PC-3 (cell line): ENCODE measurements at regions not wholly inside any gene's neighbourhood (a gene's known extent, or its start where the extent isn't known, plus 50 kb on each side); places are given as distances from the start of the nearest gene placed in this dataset.

Source experiments
- ATAC-seq: fragments of 200-7000 bp; cut with Tn5 transposase; 2 replicates; pipeline ENCODE4 v1.9.1; 2020; ENCODE audit warnings: mild to moderate bottlenecking, moderate library complexity
- BruUV-seq: library from RNA; stranded (reverse); fragments of 400-500 nt; replicated peaks from 2 replicates; lab custom pipeline; 2021; lab: Mats Ljungman, UMichigan
- CTCF ChIA-PET: fragments of 300-600 bp; sonication (Branson Sonifier 250); formaldehyde crosslinking; loops from one replicate; lab custom pipeline; 2022; ENCODE audit warnings: antibody characterized with exemption; lab: Charles Lee
- POLR2A ChIA-PET: fragments of 300-600 bp; sonication (Branson Sonifier 250); formaldehyde crosslinking; loops from one replicate; lab custom pipeline; 2022; ENCODE audit warnings: antibody characterized with exemption; ENCODE audit not compliant: unreplicated experiment; lab: Charles Lee
- DNase-seq: peaks from one replicate; pipeline ENCODE4 v3.0.0-alpha.2; 2015
- H2AFZ ChIP-seq: fragments of 300-600 bp; sonication (generic); 2 replicates; pipeline ENCODE4 v1.6.0; 2016; ENCODE audit warnings: antibody characterized with exemption, low read length
- H3F3A ChIP-seq: fragments of 300-600 bp; sonication (generic); one replicate; pipeline ENCODE4 v1.6.0; 2017; ENCODE audit warnings: antibody characterized with exemption, low read length, control low read depth, mild to moderate bottlenecking; ENCODE audit not compliant: unreplicated experiment
- H3K27ac ChIP-seq: fragments of 300-600 bp; sonication (generic); 2 replicates; pipeline ENCODE4 v1.5.1; 2016; ENCODE audit warnings: mild to moderate bottlenecking, low read length
- H3K27me3 ChIP-seq: fragments of 300-600 bp; sonication (generic); 2 replicates; pipeline ENCODE4 v1.6.1; 2016; ENCODE audit warnings: low read length, mixed read lengths
- H3K36me3 ChIP-seq: fragments of 300-600 bp; sonication (generic); 2 replicates; pipeline ENCODE4 v1.6.1; 2016; ENCODE audit warnings: low read depth, mixed run types, low read length, mixed read lengths
- H3K4me1 ChIP-seq: fragments of 300-600 bp; sonication (generic); 2 replicates; pipeline ENCODE4 v1.5.1; 2016; ENCODE audit warnings: low read length; ENCODE audit not compliant: insufficient read depth
- H3K4me2 ChIP-seq: fragments of 300-600 bp; sonication (generic); 2 replicates; pipeline ENCODE4 v1.6.0; 2016; ENCODE audit warnings: low read length
- H3K4me3 ChIP-seq: fragments of 300-600 bp; sonication (generic); 2 replicates; pipeline ENCODE4 v1.5.1; 2016; ENCODE audit warnings: mild to moderate bottlenecking, low read length, mixed read lengths
- H3K79me2 ChIP-seq: fragments of 300-600 bp; sonication (generic); 2 replicates; pipeline ENCODE4 v1.6.1; 2017; ENCODE audit warnings: low read length, mixed read lengths
- H3K9ac ChIP-seq: fragments of 300-600 bp; sonication (generic); 2 replicates; pipeline ENCODE4 v1.6.0; 2016; ENCODE audit warnings: mild to moderate bottlenecking, low read length
- H3K9me2 ChIP-seq: fragments of 300-600 bp; sonication (generic); replicated peaks from 2 replicates; pipeline ENCODE4 v1.6.1; 2016; ENCODE audit warnings: mixed run types, low read length, mixed read lengths
- H3K9me3 ChIP-seq: fragments of 300-600 bp; sonication (generic); 2 replicates; pipeline ENCODE4 v1.6.1; 2016; ENCODE audit warnings: low read length, mixed read lengths
- H4K20me1 ChIP-seq: fragments of 300-600 bp; sonication (generic); 2 replicates; pipeline ENCODE4 v1.6.1; 2016; ENCODE audit warnings: low read length, mixed read lengths
- CTCF ChIP-seq: fragments of 300-600 bp; sonication (generic); conservative IDR thresholded peaks from 2 replicates; pipeline ENCODE4 v1.5.1; 2017; ENCODE audit warnings: antibody characterized with exemption, low read depth, mild to moderate bottlenecking, low read length
- EZH2 ChIP-seq: fragments of 300-600 bp; sonication (generic); IDR thresholded peaks from one replicate; pipeline ENCODE4 v1.6.1; 2017; ENCODE audit warnings: antibody characterized with exemption, mild to moderate bottlenecking, low read length; ENCODE audit not compliant: unreplicated experiment
- EZH2phosphoT487 ChIP-seq: fragments of 300-600 bp; sonication (generic); IDR thresholded peaks from 2 replicates; pipeline ENCODE4 v1.6.1; 2018; ENCODE audit warnings: mild to moderate bottlenecking, antibody characterized with exemption, low read length, borderline replicate concordance
- intact Hi-C: fragments of 100-400 bp; cut with micrococcal nuclease; formaldehyde crosslinking; loops from 2 replicates; pipeline ENCODE4 v1.9.0; 2023

DNA sequence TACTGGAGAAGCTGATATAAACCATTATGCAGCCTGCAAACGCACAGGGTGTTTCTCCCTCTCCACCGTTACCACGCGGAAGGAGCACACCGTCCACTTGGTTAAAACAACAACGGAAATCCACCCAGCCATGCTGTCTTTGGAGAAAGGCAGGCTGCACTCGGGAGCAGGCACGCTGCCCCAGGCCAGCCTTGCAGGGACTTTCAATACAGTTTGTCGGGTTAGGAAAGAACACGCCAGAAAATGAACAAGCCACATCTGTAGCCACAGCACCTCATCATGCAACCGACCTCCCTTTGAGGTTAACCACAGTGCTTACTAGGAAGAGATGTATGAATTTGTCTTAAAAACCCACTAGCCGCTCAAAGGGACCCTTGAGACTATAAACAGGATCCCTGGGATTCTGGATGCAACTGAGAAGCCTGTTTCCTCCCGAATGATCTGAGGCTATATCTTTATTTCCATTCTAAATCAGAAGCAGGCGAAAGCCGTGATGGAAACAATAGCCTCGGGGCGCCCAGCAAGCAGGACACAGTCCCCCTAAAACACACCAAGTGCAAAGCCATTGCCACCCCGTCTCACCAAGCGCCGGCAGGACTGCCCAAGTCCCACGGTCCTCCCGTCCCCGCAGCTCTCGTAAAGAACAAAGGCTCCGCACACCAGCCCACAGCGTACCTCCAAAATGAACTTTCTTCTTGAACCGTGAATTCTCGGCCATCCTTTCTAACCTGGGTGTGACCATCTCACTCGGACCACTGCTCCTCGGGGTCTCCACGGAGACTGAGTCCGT lies 318.9 kb downstream of the CTTN start:
- Histone ChIP-seq H3K9ac (no peak overlapping the region), H3K4me1 (no peaks in the 10 kb centered on the region), H2AFZ (no peak overlapping the region), H3K9me3 (no peaks in the 10 kb centered on the region), H3K4me2 (no peak overlapping the region), H3K27ac (no peak overlapping the region), H3K79me2 (no peaks in the 10 kb centered on the region), H4K20me1 (no peaks in the 10 kb centered on the region), H3K4me3 (no peak overlapping the region), H3K36me3 (no peaks in the 10 kb centered on the region), H3F3A (no peaks in the 10 kb centered on the region), H3K9me2 (no peaks in the 10 kb centered on the region), H3K27me3 (no peaks in the 10 kb centered on the region)
- no peak for ATAC-seq
- ChIA-PET CTCF (no interaction called here), POLR2A (no interaction called here)
- BruUV-seq: no TSS peak
- no peak for DNase-seq
- intact Hi-C loops: no loop called here
- TF ChIP-seq EZH2phosphoT487 (no peak), CTCF (no peak), EZH2 (no peak)

GRCh38 chr11:70717936-70718595 lies 319.7 kb downstream of the CTTN start:
- Histone ChIP-seq H3K4me1 (no peaks in the 10 kb centered on the region), H3K4me3 (no peak overlapping the region), H3K36me3 (no peaks in the 10 kb centered on the region), H3K9me3 (no peaks in the 10 kb centered on the region), H3K27me3 (no peaks in the 10 kb centered on the region), H2AFZ (no peak overlapping the region), H3F3A (no peaks in the 10 kb centered on the region), H3K9ac (no peak overlapping the region), H3K27ac (no peak overlapping the region), H3K9me2 (no peaks in the 10 kb centered on the region), H3K79me2 (no peaks in the 10 kb centered on the region), H4K20me1 (no peaks in the 10 kb centered on the region), H3K4me2 (no peak overlapping the region)
- intact Hi-C loops: no loop called here
- DNase-seq (no peak), ATAC-seq (no peak)
- ChIA-PET CTCF (no interaction called here), POLR2A (interaction anchor here (0.6 kb wide), 1 partner anchor 556 kb away, joined by 5 read pairs; no protein-coding TSS in a partner anchor)
- no peak for TF ChIP-seq CTCF
- no peak for TF ChIP-seq EZH2phosphoT487
- TF ChIP-seq EZH2: no peak
- no TSS peak for BruUV-seq

DNA sequence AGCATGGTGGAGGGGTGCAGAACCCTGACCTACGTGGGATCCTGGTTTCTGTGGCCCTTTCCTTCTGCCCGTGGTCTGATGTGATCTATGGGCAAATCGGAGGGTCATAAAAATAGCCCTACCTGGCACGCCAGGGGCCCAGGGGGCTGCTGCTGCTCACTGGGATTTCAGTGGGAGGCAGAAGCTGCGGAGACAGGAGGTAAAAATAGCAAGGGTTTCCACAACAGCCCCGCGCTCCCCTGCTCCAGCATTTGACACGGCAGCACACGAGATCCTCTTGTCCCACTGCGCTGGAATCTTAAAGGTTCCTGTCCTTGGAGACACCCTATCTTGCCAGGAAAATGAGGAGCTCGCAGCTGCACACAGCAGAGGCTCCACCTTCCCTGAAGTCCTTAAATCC lies 321.2 kb downstream of the CTTN start:
- no peak overlapping the region for H3K27ac ChIP-seq
- H3K4me1 ChIP-seq: no peaks in the 10 kb centered on the region
- ATAC-seq (no peak), DNase-seq (no peak)
- H2AFZ ChIP-seq: no peak overlapping the region
- no peaks in the 10 kb centered on the region for H3K9me3 ChIP-seq
- no peaks in the 10 kb centered on the region for H3K9me2 ChIP-seq
- ChIA-PET CTCF (no interaction called here), POLR2A (no interaction called here)
- no peak overlapping the region for H3K4me2 ChIP-seq
- no peak overlapping the region for H3K4me3 ChIP-seq
- intact Hi-C loops: no loop called here
- no peaks in the 10 kb centered on the region for H3K36me3 ChIP-seq
- no peaks in the 10 kb centered on the region for H4K20me1 ChIP-seq
- no peaks in the 10 kb centered on the region for H3K27me3 ChIP-seq
- no peak overlapping the region for H3K9ac ChIP-seq
- H3F3A ChIP-seq: no peaks in the 10 kb centered on the region
- no peaks in the 10 kb centered on the region for H3K79me2 ChIP-seq
- TF ChIP-seq EZH2: no peak
- TF ChIP-seq EZH2phosphoT487: no peak
- no peak for TF ChIP-seq CTCF
- no TSS peak for BruUV-seq
